ENCODE measurements at regions not wholly inside any gene's neighbourhood (a gene's known extent, or its start where the extent isn't known, plus 50 kb on each side); places are given as distances from the start of the nearest gene placed in this dataset.

GRCh38 chr2:118498943-118499342 lies 348.5 kb downstream of the EN1 start:
- no peak for FAIRE-seq

GRCh38 chr2:118496870-118497611 lies 350.4 kb downstream of the EN1 start:
- FAIRE-seq, result no peak

- no peak for FAIRE-seq
Measured at GRCh38 chr2:118496467-118496866, 351.0 kb downstream of the EN1 start.

- FAIRE-seq, result no peak
Measured at GRCh38 chr2:118495290-118495689, 352.2 kb downstream of the EN1 start.

GRCh38 chr2:118493213-118493612 lies 354.2 kb downstream of the EN1 start:
- no peak for FAIRE-seq

GRCh38 chr2:118492335-118492734 lies 355.1 kb downstream of the EN1 start:
- no peak for FAIRE-seq

- FAIRE-seq, result no peak
Measured at GRCh38 chr2:118490330-118490729, 357.1 kb downstream of the EN1 start.

GRCh38 chr2:118489712-118490299 lies 357.6 kb downstream of the EN1 start:
- no peak for FAIRE-seq

- FAIRE-seq, result no peak
Measured at GRCh38 chr2:118481299-118481698, 366.1 kb downstream of the EN1 start.

- FAIRE-seq, result no peak
Measured at GRCh38 chr2:118479020-118479419, 368.4 kb downstream of the EN1 start.

GRCh38 chr2:118477111-118477862 lies 370.2 kb downstream of the EN1 start:
- no peak for FAIRE-seq

GRCh38 chr2:118475622-118476205 lies 371.7 kb downstream of the EN1 start:
- FAIRE-seq, result no peak

GRCh38 chr2:118474541-118474920 lies 372.9 kb downstream of the EN1 start:
- FAIRE-seq, result no peak

GRCh38 chr2:118473846-118474540 lies 373.5 kb downstream of the EN1 start:
- no peak for FAIRE-seq

- FAIRE-seq, result no peak
Measured at GRCh38 chr2:118473241-118473640, 374.2 kb downstream of the EN1 start.

- FAIRE-seq, result no peak
Measured at GRCh38 chr2:118470297-118470696, 377.2 kb downstream of the EN1 start.

- FAIRE-seq, result no peak
Measured at GRCh38 chr2:118469103-118469502, 378.3 kb downstream of the EN1 start.

- FAIRE-seq, result no peak
Measured at GRCh38 chr2:118464546-118465265, 376.4 kb downstream of the INSIG2 start.

- no peak for FAIRE-seq
Measured at GRCh38 chr2:118464046-118464445, 375.8 kb downstream of the INSIG2 start.

GRCh38 chr2:118460425-118460824 lies 372.2 kb downstream of the INSIG2 start:
- FAIRE-seq, result no peak

GRCh38 chr2:118459426-118459825 lies 371.2 kb downstream of the INSIG2 start:
- FAIRE-seq, result no peak

GRCh38 chr2:118457951-118458350 lies 369.7 kb downstream of the INSIG2 start:
- FAIRE-seq, result no peak
